ENCODE measurements at regions not wholly inside any gene's neighbourhood (a gene's known extent, or its start where the extent isn't known, plus 50 kb on each side); places are given as distances from the start of the nearest gene placed in this dataset.

- no peak for TF ChIP-seq CTCF (IDR thresholded peaks at IDR 0.05; ENCODE audit: insufficient read depth, low read length, poor library complexity, severe bottlenecking)
- Histone ChIP-seq H3K36me3 (ENCODE audit: control insufficient read depth, insufficient read depth, low read length) (no peaks in the 10 kb centered on the region), H3K27me3 (ENCODE audit: control insufficient read depth, insufficient read depth, low read length) (no peaks in the 10 kb centered on the region), H3K4me3 (ENCODE audit: low read depth, low read length) (no peak overlapping the region)
- DNase-seq (ENCODE audit: low read depth) = no peak
These were observed 144.0 kb upstream of the MYRIP start for GRCh38 chr3:39665441-39665840.

GRCh38 chr3:39668420-39668819, 141.0 kb upstream of the MYRIP start:
- peak; percentile 72 for TF ChIP-seq CTCF (IDR thresholded peaks at IDR 0.05; ENCODE audit: insufficient read depth, low read length, poor library complexity, severe bottlenecking)
- Histone ChIP-seq H3K36me3 (ENCODE audit: control insufficient read depth, insufficient read depth, low read length) (no peaks in the 10 kb centered on the region), H3K4me3 (ENCODE audit: low read depth, low read length) (no peak overlapping the region), H3K27me3 (ENCODE audit: control insufficient read depth, insufficient read depth, low read length) (no peaks in the 10 kb centered on the region)
- peak; percentile 10 for DNase-seq (ENCODE audit: low read depth)

- Histone ChIP-seq H3K4me3 (ENCODE audit: low read depth, low read length) (no peak overlapping the region), H3K36me3 (ENCODE audit: control insufficient read depth, insufficient read depth, low read length) (no peaks in the 10 kb centered on the region), H3K27me3 (ENCODE audit: control insufficient read depth, insufficient read depth, low read length) (no peaks in the 10 kb centered on the region)
- TF ChIP-seq CTCF (IDR thresholded peaks at IDR 0.05; ENCODE audit: insufficient read depth, low read length, poor library complexity, severe bottlenecking) = no peak
- no peak for DNase-seq (ENCODE audit: low read depth)
These were observed 138.3 kb upstream of the MYRIP start for GRCh38 chr3:39671116-39671515.

- Histone ChIP-seq H3K27me3 (ENCODE audit: control insufficient read depth, insufficient read depth, low read length) (no peaks in the 10 kb centered on the region), H3K4me3 (ENCODE audit: low read depth, low read length) (no peak overlapping the region), H3K36me3 (ENCODE audit: control insufficient read depth, insufficient read depth, low read length) (no peaks in the 10 kb centered on the region)
- no peak for TF ChIP-seq CTCF (IDR thresholded peaks at IDR 0.05; ENCODE audit: insufficient read depth, low read length, poor library complexity, severe bottlenecking)
- DNase-seq (ENCODE audit: low read depth) = no peak
These were observed 137.8 kb upstream of the MYRIP start for GRCh38 chr3:39671600-39671999.

GRCh38 chr3:39705351-39705900, 104.0 kb upstream of the MYRIP start:
- no peak for DNase-seq (ENCODE audit: low read depth)
- H3K4me3 ChIP-seq (ENCODE audit: low read depth, low read length) = no peak overlapping the region
- no peaks in the 10 kb centered on the region for H3K36me3 ChIP-seq (ENCODE audit: control insufficient read depth, insufficient read depth, low read length)
- TF ChIP-seq CTCF (IDR thresholded peaks at IDR 0.05; ENCODE audit: insufficient read depth, low read length, poor library complexity, severe bottlenecking) = no peak
- no peaks in the 10 kb centered on the region for H3K27me3 ChIP-seq (ENCODE audit: control insufficient read depth, insufficient read depth, low read length)

GRCh38 chr3:39707314-39707909, 102.0 kb upstream of the MYRIP start:
- no peaks in the 10 kb centered on the region for H3K36me3 ChIP-seq (ENCODE audit: control insufficient read depth, insufficient read depth, low read length)
- peak; percentile 9 for DNase-seq (ENCODE audit: low read depth)
- no peaks in the 10 kb centered on the region for H3K27me3 ChIP-seq (ENCODE audit: control insufficient read depth, insufficient read depth, low read length)
- peak; percentile 65 for TF ChIP-seq CTCF (IDR thresholded peaks at IDR 0.05; ENCODE audit: insufficient read depth, low read length, poor library complexity, severe bottlenecking)
- H3K4me3 ChIP-seq (ENCODE audit: low read depth, low read length) = no peak overlapping the region
